GM10847 (cell line): ENCODE measurements at regions not wholly inside any gene's neighbourhood (a gene's known extent, or its start where the extent isn't known, plus 50 kb on each side); places are given as distances from the start of the nearest gene placed in this dataset.

ENCODE experiments used
- POLR2A ChIP-seq: IDR thresholded peaks from 2 replicates; pipeline ENCODE4 v1.6.1; 2011; ENCODE audit not compliant: insufficient read length; ENCODE audit errors: extremely low read depth

GRCh38 chr3:193813501-193813830, 220.5 kb downstream of the OPA1 start:
- TF ChIP-seq POLR2A, result no peak

GRCh38 chr3:193814166-193814892, 221.3 kb downstream of the OPA1 start:
- no peak for TF ChIP-seq POLR2A

- TF ChIP-seq POLR2A, result no peak
Measured at GRCh38 chr3:193815246-193816027, 222.4 kb downstream of the OPA1 start.

- no peak for TF ChIP-seq POLR2A
Measured at GRCh38 chr3:193816028-193816395, 223.0 kb downstream of the OPA1 start.

GRCh38 chr3:193816656-193817311, 223.8 kb downstream of the OPA1 start:
- no peak for TF ChIP-seq POLR2A

GRCh38 chr3:193819117-193820010, 226.4 kb downstream of the OPA1 start:
- TF ChIP-seq POLR2A, result no peak

GRCh38 chr3:193821151-193821668, 228.2 kb downstream of the OPA1 start:
- no peak for TF ChIP-seq POLR2A

GRCh38 chr3:193822492-193823212, 229.6 kb downstream of the OPA1 start:
- no peak for TF ChIP-seq POLR2A

GRCh38 chr3:193824365-193824764, 231.4 kb downstream of the OPA1 start:
- TF ChIP-seq POLR2A, result no peak

GRCh38 chr3:193825617-193826016, 232.6 kb downstream of the OPA1 start:
- no peak for TF ChIP-seq POLR2A

GRCh38 chr3:193826159-193826795, 233.3 kb downstream of the OPA1 start:
- no peak for TF ChIP-seq POLR2A

- no peak for TF ChIP-seq POLR2A
Measured at GRCh38 chr3:193827040-193827669, 234.1 kb downstream of the OPA1 start.

- TF ChIP-seq POLR2A, result no peak
Measured at GRCh38 chr3:193827871-193828270, 234.9 kb downstream of the OPA1 start.

GRCh38 chr3:193828477-193828876, 235.5 kb downstream of the OPA1 start:
- TF ChIP-seq POLR2A, result no peak

GRCh38 chr3:193829781-193830180, 236.8 kb downstream of the OPA1 start:
- no peak for TF ChIP-seq POLR2A
